ENCODE measurements at regions not wholly inside any gene's neighbourhood (a gene's known extent, or its start where the extent isn't known, plus 50 kb on each side); places are given as distances from the start of the nearest gene placed in this dataset.

- TF ChIP-seq POLR2A (IDR thresholded peaks at IDR 0.05) (no peak), CTCF (IDR thresholded peaks at IDR 0.05) (no peak), EP300 (IDR thresholded peaks at IDR 0.05) (no peak)
Measured at GRCh38 chr5:71829206-71829605, 110.1 kb downstream of the CARTPT start.
